ENCODE measurements at regions not wholly inside any gene's neighbourhood (a gene's known extent, or its start where the extent isn't known, plus 50 kb on each side); places are given as distances from the start of the nearest gene placed in this dataset.

- Histone ChIP-seq H3K4me3 (ENCODE audit: low read depth in 2 of 2, low read length in 2 of 2) (no peak overlapping the region), H3K27ac (ENCODE audit: low read length) (no peak overlapping the region), H3K36me3 (ENCODE audit: control insufficient read depth, insufficient read depth, low read length) (no peaks in the 10 kb centered on the region), H3K9me3 (ENCODE audit: control insufficient read depth, insufficient read depth, low read depth, low read length) (no peaks in the 10 kb centered on the region), H3K4me1 (ENCODE audit: control insufficient read depth, insufficient read depth, low read length) (no peaks in the 10 kb centered on the region), H3K27me3 (ENCODE audit: control insufficient read depth, insufficient read depth, low read length) (no peaks in the 10 kb centered on the region)
- in situ Hi-C loops (cut with HindIII; ENCODE audit: low pct_unique_long_range_greater_than_20kb, low sequenced_read_pairs), result no loop called here
- no peak for ATAC-seq
- TF ChIP-seq REST (IDR thresholded peaks at IDR 0.05; ENCODE audit: insufficient read depth in 1 of 2, low read depth in 2 of 2, low read length in 1 of 2), result no peak
- TF ChIP-seq CTCF (IDR thresholded peaks at IDR 0.05), result no peak
- no peak for TF ChIP-seq POLR2AphosphoS5 (IDR thresholded peaks at IDR 0.05; ENCODE audit: low read depth, low read length)
- no peak for TF ChIP-seq TCF7L2 (IDR thresholded peaks at IDR 0.05; ENCODE audit: low read depth, low read length)
- no peak for TF ChIP-seq SIN3A (IDR thresholded peaks at IDR 0.05; ENCODE audit: borderline replicate concordance, insufficient read depth, low read depth, low read length)
- POLR2A ChIA-PET, result no interaction called here
- CTCF ChIA-PET, result no interaction called here
- intact Hi-C loops (cut with micrococcal nuclease; ENCODE audit: unreplicated experiment), result no loop called here
- DNase-seq (ENCODE audit: low read depth, low spot score), result no peak
- no TSS peak for BruUV-seq (replicated peaks)
Measured at GRCh38 chr9:119898316-119898715, 529.1 kb upstream of the BRINP1 start.

GRCh38 chr9:119884438-119884837 lies 515.2 kb upstream of the BRINP1 start:
- CTCF ChIA-PET, result no interaction called here
- no peaks in the 10 kb centered on the region for H3K9me3 ChIP-seq (ENCODE audit: control insufficient read depth, insufficient read depth, low read depth, low read length)
- H3K27ac ChIP-seq (ENCODE audit: low read length), result no peak overlapping the region
- no peaks in the 10 kb centered on the region for H3K36me3 ChIP-seq (ENCODE audit: control insufficient read depth, insufficient read depth, low read length)
- H3K27me3 ChIP-seq (ENCODE audit: control insufficient read depth, insufficient read depth, low read length), result no peaks in the 10 kb centered on the region
- DNase-seq (ENCODE audit: low read depth, low spot score) (no peak), ATAC-seq (no peak)
- POLR2A ChIA-PET, result no interaction called here
- TF ChIP-seq TCF7L2 (IDR thresholded peaks at IDR 0.05; ENCODE audit: low read depth, low read length) (no peak), CTCF (IDR thresholded peaks at IDR 0.05) (no peak), SIN3A (IDR thresholded peaks at IDR 0.05; ENCODE audit: borderline replicate concordance, insufficient read depth, low read depth, low read length) (no peak), REST (IDR thresholded peaks at IDR 0.05; ENCODE audit: insufficient read depth in 1 of 2, low read depth in 2 of 2, low read length in 1 of 2) (no peak), POLR2AphosphoS5 (IDR thresholded peaks at IDR 0.05; ENCODE audit: low read depth, low read length) (no peak)
- in situ Hi-C loops (cut with HindIII; ENCODE audit: low pct_unique_long_range_greater_than_20kb, low sequenced_read_pairs), result no loop called here
- H3K4me1 ChIP-seq (ENCODE audit: control insufficient read depth, insufficient read depth, low read length), result no peaks in the 10 kb centered on the region
- intact Hi-C loops (cut with micrococcal nuclease; ENCODE audit: unreplicated experiment), result no loop called here
- H3K4me3 ChIP-seq (ENCODE audit: low read depth in 2 of 2, low read length in 2 of 2), result no peak overlapping the region
- no TSS peak for BruUV-seq (replicated peaks)
